ENCODE measurements at regions not wholly inside any gene's neighbourhood (a gene's known extent, or its start where the extent isn't known, plus 50 kb on each side); places are given as distances from the start of the nearest gene placed in this dataset.

DNA sequence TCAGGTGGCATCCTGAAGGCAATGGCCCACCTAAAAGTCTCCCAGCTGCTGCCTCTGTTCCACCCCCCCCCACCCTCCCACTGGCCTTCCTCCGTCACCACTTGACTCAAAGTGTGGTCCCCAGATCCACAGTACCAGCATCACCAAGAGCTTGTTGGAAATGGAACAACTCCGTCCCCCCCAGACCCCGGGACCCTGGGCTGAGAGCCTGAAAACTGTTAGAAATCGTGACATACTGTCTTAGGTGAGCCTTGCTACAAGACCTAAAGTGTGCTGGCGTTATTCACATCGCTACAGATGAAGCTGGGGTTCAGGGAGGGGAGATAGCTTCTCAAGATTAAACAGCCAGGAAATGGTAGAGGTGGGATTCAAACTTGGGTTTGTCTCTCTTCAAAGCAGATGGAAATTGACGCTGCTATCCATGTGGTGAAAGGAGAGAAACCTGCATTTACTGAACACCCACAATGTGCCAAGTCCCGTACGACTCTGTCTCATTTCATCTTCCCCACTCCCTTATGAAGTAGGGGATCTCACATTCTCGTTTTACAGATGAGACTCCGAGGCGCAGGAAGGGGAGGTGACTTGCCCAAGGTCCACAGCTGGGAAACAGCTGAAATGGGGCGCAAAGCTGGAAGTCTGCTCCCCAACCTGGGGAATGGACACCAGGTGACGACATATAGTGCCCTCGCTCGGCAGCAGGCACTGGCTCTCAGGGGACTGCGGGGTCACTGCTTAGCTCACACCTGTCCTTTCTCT lies 52.8 kb upstream of the IFFO2 start:
- Histone ChIP-seq H3K4me3 (ENCODE audit: low read depth in 1 of 2, low read length in 1 of 2) (no peak overlapping the region), H3K36me3 (no peaks in the 10 kb centered on the region), H3K27ac (no peak overlapping the region), H3K4me1 (ENCODE audit: control insufficient read depth in 1 of 2, insufficient read depth in 1 of 2, low read depth in 1 of 2, low read length in 1 of 2) (no peaks in the 10 kb centered on the region), H3K27me3 (peaks cover 52% of the 10 kb centered on the region), H3K9me3 (no peaks in the 10 kb centered on the region)
- TF ChIP-seq, protein P1, sequence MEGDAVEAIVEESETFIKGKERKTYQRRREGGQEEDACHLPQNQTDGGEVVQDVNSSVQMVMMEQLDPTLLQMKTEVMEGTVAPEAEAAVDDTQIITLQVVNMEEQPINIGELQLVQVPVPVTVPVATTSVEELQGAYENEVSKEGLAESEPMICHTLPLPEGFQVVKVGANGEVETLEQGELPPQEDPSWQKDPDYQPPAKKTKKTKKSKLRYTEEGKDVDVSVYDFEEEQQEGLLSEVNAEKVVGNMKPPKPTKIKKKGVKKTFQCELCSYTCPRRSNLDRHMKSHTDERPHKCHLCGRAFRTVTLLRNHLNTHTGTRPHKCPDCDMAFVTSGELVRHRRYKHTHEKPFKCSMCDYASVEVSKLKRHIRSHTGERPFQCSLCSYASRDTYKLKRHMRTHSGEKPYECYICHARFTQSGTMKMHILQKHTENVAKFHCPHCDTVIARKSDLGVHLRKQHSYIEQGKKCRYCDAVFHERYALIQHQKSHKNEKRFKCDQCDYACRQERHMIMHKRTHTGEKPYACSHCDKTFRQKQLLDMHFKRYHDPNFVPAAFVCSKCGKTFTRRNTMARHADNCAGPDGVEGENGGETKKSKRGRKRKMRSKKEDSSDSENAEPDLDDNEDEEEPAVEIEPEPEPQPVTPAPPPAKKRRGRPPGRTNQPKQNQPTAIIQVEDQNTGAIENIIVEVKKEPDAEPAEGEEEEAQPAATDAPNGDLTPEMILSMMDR (IDR thresholded peaks at IDR 0.05): no peak

DNA sequence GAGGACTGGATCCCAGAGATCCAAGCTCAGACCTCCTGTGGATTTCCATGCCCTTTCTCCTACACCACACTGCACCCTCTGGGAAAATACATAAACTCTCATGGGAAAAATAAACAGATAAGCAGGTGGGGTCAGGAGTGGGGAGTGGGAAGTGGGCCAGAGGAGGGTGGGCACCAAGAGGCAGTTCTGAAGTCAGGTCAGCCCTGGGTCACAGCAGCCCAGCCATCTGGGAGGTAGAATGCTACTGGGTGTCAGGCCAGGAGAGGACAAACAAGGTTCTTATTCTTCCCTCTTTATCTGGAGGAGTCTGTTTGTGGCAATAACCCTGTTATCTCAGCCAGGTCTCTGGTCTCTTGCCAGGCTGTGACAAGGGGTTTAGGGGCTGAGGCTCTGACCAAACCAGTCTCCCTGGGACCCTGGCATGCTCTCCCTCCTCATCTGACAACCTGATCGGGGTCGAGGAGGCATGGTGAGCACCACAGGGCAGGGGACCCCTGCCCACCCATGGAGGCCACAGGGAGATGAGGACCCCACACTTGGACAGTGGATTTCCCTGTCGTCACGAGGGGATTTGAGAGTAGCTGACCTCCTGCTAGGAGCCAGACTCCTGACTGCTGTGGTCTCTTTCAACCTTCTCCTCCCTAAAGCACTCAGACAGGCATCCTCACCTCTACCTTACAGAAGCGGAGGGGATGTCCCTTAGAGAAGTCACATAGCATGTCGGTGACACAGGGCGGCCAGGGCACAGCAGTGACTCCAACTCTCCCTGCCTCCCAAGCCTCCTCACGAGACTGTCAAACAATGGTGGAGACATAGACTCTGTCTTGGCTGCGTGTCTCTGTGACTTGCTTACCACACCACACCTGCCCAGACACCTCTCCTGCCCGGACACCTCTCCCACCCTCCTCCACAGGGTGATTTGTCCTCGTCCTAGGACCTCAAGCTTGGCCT lies 51.3 kb upstream of the IFFO2 start:
- TF ChIP-seq, protein P1 (IDR thresholded peaks at IDR 0.05): no peak
- Histone ChIP-seq H3K4me1 (ENCODE audit: control insufficient read depth in 1 of 2, insufficient read depth in 1 of 2, low read depth in 1 of 2, low read length in 1 of 2) (no peaks in the 10 kb centered on the region), H3K27me3 (peaks cover 56% of the 10 kb centered on the region), H3K36me3 (no peaks in the 10 kb centered on the region), H3K27ac (no peak overlapping the region), H3K4me3 (ENCODE audit: low read depth in 1 of 2, low read length in 1 of 2) (no peak overlapping the region), H3K9me3 (no peaks in the 10 kb centered on the region)

DNA sequence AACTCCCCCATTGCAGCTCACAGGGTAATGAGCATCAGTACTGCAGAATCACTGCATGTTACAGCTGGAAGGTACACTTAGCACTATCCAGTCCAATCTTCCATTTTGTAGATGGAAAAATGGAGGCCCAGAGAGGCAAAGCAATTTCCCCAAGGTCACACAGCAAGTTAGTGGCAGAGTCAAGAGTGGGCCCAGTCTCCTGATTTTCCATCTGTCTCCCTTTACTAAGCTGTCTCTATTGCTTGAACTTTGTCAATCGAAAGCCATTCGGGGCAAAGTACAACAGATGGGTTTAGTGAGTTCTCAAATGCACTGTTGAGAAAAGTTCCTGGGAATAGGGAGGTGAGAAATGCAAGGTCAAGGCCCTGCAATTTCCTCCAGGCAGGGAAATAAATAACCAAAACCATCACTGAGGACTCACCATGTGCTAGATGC lies 50.4 kb upstream of the IFFO2 start:
- H3K9me3 ChIP-seq: no peaks in the 10 kb centered on the region
- H3K27ac ChIP-seq: no peak overlapping the region
- no peak overlapping the region for H3K4me3 ChIP-seq (ENCODE audit: low read depth in 1 of 2, low read length in 1 of 2)
- H3K36me3 ChIP-seq: no peaks in the 10 kb centered on the region
- TF ChIP-seq, protein P1 (IDR thresholded peaks at IDR 0.05): no peak
- H3K27me3 ChIP-seq: peaks cover 54% of the 10 kb centered on the region
- no peaks in the 10 kb centered on the region for H3K4me1 ChIP-seq (ENCODE audit: control insufficient read depth in 1 of 2, insufficient read depth in 1 of 2, low read depth in 1 of 2, low read length in 1 of 2)

Data from neutrophil (primary cell).